Right lobe of liver (tissue), 4 donors: ENCODE measurements at regions not wholly inside any gene's neighbourhood (a gene's known extent, or its start where the extent isn't known, plus 50 kb on each side); places are given as distances from the start of the nearest gene placed in this dataset.

ENCODE experiments used
- CTCF ChIP-seq, 4 donors: fragments of 200-600 bp in 3 of 4; fragments of 450-650 bp in 1 of 4; IDR thresholded peaks; one replicate each; pipeline versions ENCODE4 v1.5.1 to v1.8.0; 2016 to 2022; ENCODE audit warnings: antibody characterized with exemption in 4 of 4, mild to moderate bottlenecking in 2 of 4
- POLR2A ChIP-seq: fragments of 450-650 bp; IDR thresholded peaks from one replicate; pipeline ENCODE4 v1.6.1; 2017; ENCODE audit warnings: antibody characterized with exemption, mild to moderate bottlenecking
- donor health status: DM: no; HTN: no; CAD: no.
- donor health status: DM: no; HTN: no; CAD: no.
- donor health status: DM: no; HTN: yes; CAD: no.

- TF ChIP-seq CTCF (IDR thresholded peaks at IDR 0.05) (no peak), POLR2A (no peak)
Measured at GRCh38 chrX:138008281-138008680, 442.4 kb downstream of the ZIC3 start.
